HEK293 (cell line): ENCODE measurements at regions not wholly inside any gene's neighbourhood (a gene's known extent, or its start where the extent isn't known, plus 50 kb on each side); places are given as distances from the start of the nearest gene placed in this dataset.
"Not testable (repeated sequence)": the region's sequence is repeated elsewhere in the genome, so short reads cannot be mapped to it uniquely, and the experiment has no call there.

Experiments
- ZNF10 ChIP-seq: fragments of 450-650 bp; formaldehyde crosslinking; IDR thresholded peaks from 2 replicates; pipeline ENCODE4 v1.5.1; 2017; ENCODE audit warnings: missing biosample characterization, missing genetic modification characterization
- ZNF830 ChIP-seq: fragments of 450-650 bp; IDR thresholded peaks from 2 replicates; pipeline ENCODE4 v1.5.0; 2018; ENCODE audit warnings: missing biosample characterization, missing genetic modification characterization, low read depth, mild to moderate bottlenecking, moderate library complexity
- TF ChIP-seq, protein P1 (sequence below): fragments of 450-650 bp; formaldehyde crosslinking; IDR thresholded peaks from 2 replicates; pipeline ENCODE4 v1.5.1; 2016; ENCODE audit warnings: missing biosample characterization, missing genetic modification characterization
- TF ChIP-seq, protein P2 (sequence below): fragments of 450-650 bp; formaldehyde crosslinking; IDR thresholded peaks from 2 replicates; pipeline ENCODE4 v1.5.1; 2016; ENCODE audit warnings: missing biosample characterization, missing genetic modification characterization

DNA sequence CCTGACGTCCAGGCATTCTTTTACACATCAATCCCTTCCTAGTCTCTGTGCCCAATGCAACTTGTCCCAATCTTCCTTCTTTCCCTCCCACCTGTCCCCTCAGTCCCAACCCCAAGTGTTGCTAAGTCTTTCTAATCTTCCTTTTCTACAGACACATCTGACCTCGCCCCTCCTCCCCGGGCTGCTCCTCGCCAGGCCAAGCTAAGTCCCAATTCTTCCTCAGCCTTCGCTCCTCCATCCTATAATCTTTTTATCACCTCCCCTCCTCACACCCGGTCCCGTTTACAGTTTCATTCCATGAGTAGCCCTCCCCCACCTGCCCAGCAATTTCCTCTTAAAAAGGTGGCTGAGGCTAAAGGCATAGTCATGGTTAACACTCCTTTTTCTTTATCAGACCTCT lies 413.3 kb upstream of the ST8SIA4 start:
- TF ChIP-seq, protein P1, sequence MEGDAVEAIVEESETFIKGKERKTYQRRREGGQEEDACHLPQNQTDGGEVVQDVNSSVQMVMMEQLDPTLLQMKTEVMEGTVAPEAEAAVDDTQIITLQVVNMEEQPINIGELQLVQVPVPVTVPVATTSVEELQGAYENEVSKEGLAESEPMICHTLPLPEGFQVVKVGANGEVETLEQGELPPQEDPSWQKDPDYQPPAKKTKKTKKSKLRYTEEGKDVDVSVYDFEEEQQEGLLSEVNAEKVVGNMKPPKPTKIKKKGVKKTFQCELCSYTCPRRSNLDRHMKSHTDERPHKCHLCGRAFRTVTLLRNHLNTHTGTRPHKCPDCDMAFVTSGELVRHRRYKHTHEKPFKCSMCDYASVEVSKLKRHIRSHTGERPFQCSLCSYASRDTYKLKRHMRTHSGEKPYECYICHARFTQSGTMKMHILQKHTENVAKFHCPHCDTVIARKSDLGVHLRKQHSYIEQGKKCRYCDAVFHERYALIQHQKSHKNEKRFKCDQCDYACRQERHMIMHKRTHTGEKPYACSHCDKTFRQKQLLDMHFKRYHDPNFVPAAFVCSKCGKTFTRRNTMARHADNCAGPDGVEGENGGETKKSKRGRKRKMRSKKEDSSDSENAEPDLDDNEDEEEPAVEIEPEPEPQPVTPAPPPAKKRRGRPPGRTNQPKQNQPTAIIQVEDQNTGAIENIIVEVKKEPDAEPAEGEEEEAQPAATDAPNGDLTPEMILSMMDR, result not testable (repeated sequence)
- TF ChIP-seq, protein P2, sequence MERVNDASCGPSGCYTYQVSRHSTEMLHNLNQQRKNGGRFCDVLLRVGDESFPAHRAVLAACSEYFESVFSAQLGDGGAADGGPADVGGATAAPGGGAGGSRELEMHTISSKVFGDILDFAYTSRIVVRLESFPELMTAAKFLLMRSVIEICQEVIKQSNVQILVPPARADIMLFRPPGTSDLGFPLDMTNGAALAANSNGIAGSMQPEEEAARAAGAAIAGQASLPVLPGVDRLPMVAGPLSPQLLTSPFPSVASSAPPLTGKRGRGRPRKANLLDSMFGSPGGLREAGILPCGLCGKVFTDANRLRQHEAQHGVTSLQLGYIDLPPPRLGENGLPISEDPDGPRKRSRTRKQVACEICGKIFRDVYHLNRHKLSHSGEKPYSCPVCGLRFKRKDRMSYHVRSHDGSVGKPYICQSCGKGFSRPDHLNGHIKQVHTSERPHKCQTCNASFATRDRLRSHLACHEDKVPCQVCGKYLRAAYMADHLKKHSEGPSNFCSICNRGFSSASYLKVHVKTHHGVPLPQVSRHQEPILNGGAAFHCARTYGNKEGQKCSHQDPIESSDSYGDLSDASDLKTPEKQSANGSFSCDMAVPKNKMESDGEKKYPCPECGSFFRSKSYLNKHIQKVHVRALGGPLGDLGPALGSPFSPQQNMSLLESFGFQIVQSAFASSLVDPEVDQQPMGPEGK, result not testable (repeated sequence)
- not testable (repeated sequence) for TF ChIP-seq ZNF10, ZNF830 (tag by site-specific recombination)
